HCT116 (cell line): ENCODE measurements at regions not wholly inside any gene's neighbourhood (a gene's known extent, or its start where the extent isn't known, plus 50 kb on each side); places are given as distances from the start of the nearest gene placed in this dataset.

Experiments
- ATAC-seq: fragments of 200-7000 bp; cut with Tn5 transposase; 2 replicates; pipeline ENCODE4 v1.9.1; 2020; ENCODE audit warnings: mild to moderate bottlenecking, moderate library complexity
- BruUV-seq: library from RNA; stranded (reverse); fragments of 400-500 nt; replicated peaks from 2 replicates; lab custom pipeline; 2021; lab: Mats Ljungman, UMichigan
- CTCF ChIA-PET: fragments of 300-600 bp; sonication (Branson Sonifier 250); formaldehyde crosslinking; loops from one replicate; lab custom pipeline; 2021; ENCODE audit warnings: antibody characterized with exemption; lab: Charles Lee
- POLR2A ChIA-PET: fragments of 300-600, 350-600 bp; sonication (Branson Sonifier 250); formaldehyde crosslinking; loops from one replicate; lab custom pipeline; 2021; ENCODE audit warnings: antibody characterized with exemption; lab: Charles Lee
- RAD21 ChIA-PET, 2 experiments: fragments of 300-600 bp; sonication (Branson Sonifier 250); formaldehyde crosslinking; loops; one replicate each; lab custom pipeline; 2023; ENCODE audit warnings: low total read pairs in 2 of 2; ENCODE audit not compliant: uncharacterized antibody in 2 of 2, unreplicated experiment in 2 of 2, low non-redundant PET in 1 of 2; lab: Charles Lee
- DNase-seq: peaks from one replicate; pipeline ENCODE4 v3.0.0-alpha.2; 2010; ENCODE audit warnings: low read depth, low spot score
- H2AFZ ChIP-seq: fragments of 200-600 bp; shearing (Covaris generic), sonication (generic); 2 replicates; pipeline ENCODE4 v1.6.1; 2017; ENCODE audit warnings: low read depth, mixed run types, mixed read lengths, antibody characterized with exemption, low read length; ENCODE audit not compliant: poor library complexity, severe bottlenecking
- H3K27ac ChIP-seq: 2 replicates; pipeline ENCODE4 v1.5.1; 2012; ENCODE audit warnings: low read depth, low read length
- H3K27me3 ChIP-seq: fragments of 200-600 bp; sonication (generic); 2 replicates; pipeline ENCODE4 v1.6.1; 2016; ENCODE audit warnings: mixed run types, low read length, mixed read lengths; ENCODE audit not compliant: insufficient read depth
- H3K36me3 ChIP-seq, 2 experiments: fragments of 200-500 bp in 1 of 2; fragments of 200-600 bp in 1 of 2; sonication (Bioruptor generic) in 1 of 2; sonication (generic) in 1 of 2; 2 replicates each; pipeline versions ENCODE4 v1.5.1 to v1.6.1; 2014 to 2016; ENCODE audit warnings: low read length in 2 of 2, inconsistent platforms in 1 of 2, mixed read lengths in 1 of 2, mixed run types in 1 of 2; ENCODE audit not compliant: insufficient read depth in 2 of 2, control insufficient read depth in 1 of 2
- H3K4me1 ChIP-seq, 2 experiments: fragments of 200-600 bp in 1 of 2; sonication (generic) in 1 of 2; 2 replicates each; pipeline versions ENCODE4 v1.5.1 to v1.6.1; 2012 to 2017; ENCODE audit warnings: low read length in 2 of 2, inconsistent platforms in 1 of 2, mild to moderate bottlenecking in 1 of 2, mixed read lengths in 1 of 2, mixed run types in 1 of 2, moderate library complexity in 1 of 2; ENCODE audit not compliant: insufficient read depth in 2 of 2, control insufficient read depth in 1 of 2
- H3K4me2 ChIP-seq: fragments of 200-600 bp; sonication (generic); 2 replicates; pipeline ENCODE4 v1.6.1; 2017; ENCODE audit warnings: mixed run types, low read length, mixed read lengths
- H3K4me3 ChIP-seq, 2 experiments: fragments of 200-600 bp in 1 of 2; sonication (generic) in 1 of 2; replicated peaks in 1 of 2; 2 replicates each; pipeline ENCODE4 v1.5.1; 2011 to 2016; ENCODE audit warnings: low read length in 2 of 2, control low read depth in 1 of 2, low read depth in 1 of 2, mild to moderate bottlenecking in 1 of 2, mixed read lengths in 1 of 2, mixed run types in 1 of 2
- H3K79me2 ChIP-seq: fragments of 200-600 bp; sonication (generic); 2 replicates; pipeline ENCODE4 v1.6.1; 2017; ENCODE audit warnings: mild to moderate bottlenecking, mixed run types, low read length, moderate library complexity, mixed read lengths; ENCODE audit not compliant: insufficient read depth
- H3K9ac ChIP-seq: fragments of 200-600 bp; sonication (generic); 2 replicates; pipeline ENCODE4 v1.6.1; 2016; ENCODE audit warnings: low read length, mixed read lengths
- H3K9me2 ChIP-seq: fragments of 200-600 bp; sonication (generic), shearing (Covaris generic); 2 replicates; pipeline ENCODE4 v1.6.1; 2017; ENCODE audit warnings: mixed run types, mild to moderate bottlenecking, moderate library complexity; ENCODE audit not compliant: insufficient read depth
- H3K9me3 ChIP-seq, 2 experiments: fragments of 200-500 bp in 1 of 2; fragments of 200-600 bp in 1 of 2; sonication (Bioruptor generic) in 1 of 2; sonication (generic) in 1 of 2; 2 replicates each; pipeline ENCODE4 v1.6.1; 2014 to 2017; ENCODE audit warnings: low read length in 2 of 2, mixed read lengths in 2 of 2, inconsistent platforms in 1 of 2, low read depth in 1 of 2, mild to moderate bottlenecking in 1 of 2, mixed run types in 1 of 2, moderate library complexity in 1 of 2; ENCODE audit not compliant: control insufficient read depth in 1 of 2, insufficient read depth in 1 of 2
- H4K20me1 ChIP-seq: fragments of 200-600 bp; sonication (generic), shearing (Covaris generic); 2 replicates; pipeline ENCODE4 v1.6.1; 2017; ENCODE audit warnings: mixed run types, mild to moderate bottlenecking, moderate library complexity; ENCODE audit not compliant: insufficient read depth
- CBX3 ChIP-seq: IDR thresholded peaks from 2 replicates; pipeline ENCODE4 v1.6.1; 2012; ENCODE audit warnings: low read depth
- CEBPB ChIP-seq: IDR thresholded peaks from 2 replicates; pipeline ENCODE4 v1.6.1; 2012; ENCODE audit warnings: low read depth
- EGR1 ChIP-seq: IDR thresholded peaks from 2 replicates; pipeline ENCODE4 v1.6.1; 2012; ENCODE audit warnings: low read depth
- ELF1 ChIP-seq: IDR thresholded peaks from 2 replicates; pipeline ENCODE4 v1.6.1; 2012; ENCODE audit warnings: low read depth, borderline replicate concordance
- EZH2phosphoT487 ChIP-seq: fragments of 200-600 bp; IDR thresholded peaks from 2 replicates; pipeline ENCODE4 v1.6.1; 2018; ENCODE audit warnings: antibody characterized with exemption, borderline replicate concordance
- FOSL1 ChIP-seq: IDR thresholded peaks from 2 replicates; pipeline ENCODE4 v1.6.1; 2012; ENCODE audit warnings: low read depth
- JUND ChIP-seq: IDR thresholded peaks from 2 replicates; pipeline ENCODE4 v1.6.1; 2012
- POLR2AphosphoS5 ChIP-seq: IDR thresholded peaks from 2 replicates; pipeline ENCODE4 v1.6.1; 2011; ENCODE audit warnings: mild to moderate bottlenecking, low read depth, low read length, moderate library complexity
- RAD21 ChIP-seq: IDR thresholded peaks from 2 replicates; pipeline ENCODE4 v1.6.1; 2012; ENCODE audit warnings: low read depth, mild to moderate bottlenecking
- SIN3A ChIP-seq: IDR thresholded peaks from 2 replicates; pipeline ENCODE4 v1.6.1; 2012; ENCODE audit warnings: low read depth
- SP1 ChIP-seq: IDR thresholded peaks from 2 replicates; pipeline ENCODE4 v1.6.1; 2012; ENCODE audit warnings: low read depth
- SRF ChIP-seq: IDR thresholded peaks from 2 replicates; pipeline ENCODE4 v1.6.1; 2012; ENCODE audit warnings: low read depth
- YY1 ChIP-seq: IDR thresholded peaks from 2 replicates; pipeline ENCODE4 v1.6.1; 2011; ENCODE audit warnings: low read length, low read depth, moderate library complexity, mild to moderate bottlenecking; ENCODE audit not compliant: insufficient replicate concordance; ENCODE audit errors: extremely low read depth
- ZFX ChIP-seq: fragments of 450-650 bp; IDR thresholded peaks from 2 replicates; pipeline ENCODE4 v1.6.1; 2017
- ZNF274 ChIP-seq: fragments of 200-500 bp; sonication (Bioruptor generic); IDR thresholded peaks from 2 replicates; pipeline ENCODE4 v1.6.1; 2014; ENCODE audit warnings: mild to moderate bottlenecking, low read depth, low read length, inconsistent platforms
- intact Hi-C: fragments of 100-400 bp; cut with micrococcal nuclease; formaldehyde crosslinking; loops from 2 replicates; pipeline ENCODE4 v1.10.0; 2022
- TF ChIP-seq, protein P1 (sequence below): IDR thresholded peaks from 2 replicates; pipeline ENCODE4 v1.6.1; 2012; ENCODE audit warnings: low read depth
- TF ChIP-seq, protein P2 (sequence below): IDR thresholded peaks from 2 replicates; pipeline ENCODE4 v1.6.1; 2011; ENCODE audit warnings: mild to moderate bottlenecking, low read length, moderate library complexity; ENCODE audit not compliant: insufficient replicate concordance; ENCODE audit errors: extremely low read depth
- TF ChIP-seq, protein P3 (sequence below): IDR thresholded peaks from 2 replicates; pipeline ENCODE4 v1.6.1; 2012
- TF ChIP-seq, protein P4 (sequence below): IDR thresholded peaks from 2 replicates; pipeline ENCODE4 v1.6.1; 2012

DNA sequence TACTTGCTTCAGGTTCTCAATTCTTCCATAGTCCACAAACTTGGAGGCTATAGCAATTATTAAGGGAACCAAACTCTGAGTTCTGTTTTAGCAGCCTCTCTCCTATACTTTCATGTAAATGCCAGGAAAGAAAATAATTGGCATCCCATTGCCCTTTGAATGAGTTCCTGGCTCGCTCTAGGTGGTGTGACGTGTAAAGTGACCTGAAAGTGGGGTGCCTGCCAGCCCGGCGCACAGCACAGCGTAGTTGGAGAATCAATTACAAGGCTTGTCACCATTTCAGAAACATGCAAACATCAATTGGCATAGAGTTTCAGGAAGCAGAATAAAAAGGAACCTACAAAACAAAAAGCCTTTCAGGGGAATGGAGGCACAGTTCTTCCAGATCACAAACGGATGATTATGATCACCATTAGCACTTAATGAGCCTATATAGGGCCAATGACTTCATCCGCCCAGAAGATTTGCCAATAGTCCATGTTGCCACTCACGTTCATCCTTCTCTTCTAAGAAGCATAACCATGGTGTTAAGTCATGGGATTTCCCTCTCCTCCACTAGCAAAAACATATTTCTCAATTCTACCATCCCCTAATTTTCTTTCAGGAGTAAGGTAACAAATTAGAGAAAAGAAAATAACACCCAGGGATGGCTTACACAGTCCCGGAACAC lies 354.6 kb upstream of the ADGRL2 start:
- ChIA-PET POLR2A (no interaction called here), CTCF (no interaction called here)
- no peaks in the 10 kb centered on the region for H4K20me1 ChIP-seq
- no peaks in the 10 kb centered on the region for H3K4me1 ChIP-seq
- TF ChIP-seq YY1, result no peak
- TF ChIP-seq SP1, result no peak
- no peak for TF ChIP-seq EGR1
- TF ChIP-seq, protein P1, sequence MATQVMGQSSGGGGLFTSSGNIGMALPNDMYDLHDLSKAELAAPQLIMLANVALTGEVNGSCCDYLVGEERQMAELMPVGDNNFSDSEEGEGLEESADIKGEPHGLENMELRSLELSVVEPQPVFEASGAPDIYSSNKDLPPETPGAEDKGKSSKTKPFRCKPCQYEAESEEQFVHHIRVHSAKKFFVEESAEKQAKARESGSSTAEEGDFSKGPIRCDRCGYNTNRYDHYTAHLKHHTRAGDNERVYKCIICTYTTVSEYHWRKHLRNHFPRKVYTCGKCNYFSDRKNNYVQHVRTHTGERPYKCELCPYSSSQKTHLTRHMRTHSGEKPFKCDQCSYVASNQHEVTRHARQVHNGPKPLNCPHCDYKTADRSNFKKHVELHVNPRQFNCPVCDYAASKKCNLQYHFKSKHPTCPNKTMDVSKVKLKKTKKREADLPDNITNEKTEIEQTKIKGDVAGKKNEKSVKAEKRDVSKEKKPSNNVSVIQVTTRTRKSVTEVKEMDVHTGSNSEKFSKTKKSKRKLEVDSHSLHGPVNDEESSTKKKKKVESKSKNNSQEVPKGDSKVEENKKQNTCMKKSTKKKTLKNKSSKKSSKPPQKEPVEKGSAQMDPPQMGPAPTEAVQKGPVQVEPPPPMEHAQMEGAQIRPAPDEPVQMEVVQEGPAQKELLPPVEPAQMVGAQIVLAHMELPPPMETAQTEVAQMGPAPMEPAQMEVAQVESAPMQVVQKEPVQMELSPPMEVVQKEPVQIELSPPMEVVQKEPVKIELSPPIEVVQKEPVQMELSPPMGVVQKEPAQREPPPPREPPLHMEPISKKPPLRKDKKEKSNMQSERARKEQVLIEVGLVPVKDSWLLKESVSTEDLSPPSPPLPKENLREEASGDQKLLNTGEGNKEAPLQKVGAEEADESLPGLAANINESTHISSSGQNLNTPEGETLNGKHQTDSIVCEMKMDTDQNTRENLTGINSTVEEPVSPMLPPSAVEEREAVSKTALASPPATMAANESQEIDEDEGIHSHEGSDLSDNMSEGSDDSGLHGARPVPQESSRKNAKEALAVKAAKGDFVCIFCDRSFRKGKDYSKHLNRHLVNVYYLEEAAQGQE, result no peak
- no peak for TF ChIP-seq RAD21
- TF ChIP-seq FOSL1, result no peak
- TF ChIP-seq ZFX, result no peak
- no peak for TF ChIP-seq ZNF274
- no peak for TF ChIP-seq CBX3
- TF ChIP-seq, protein P2, sequence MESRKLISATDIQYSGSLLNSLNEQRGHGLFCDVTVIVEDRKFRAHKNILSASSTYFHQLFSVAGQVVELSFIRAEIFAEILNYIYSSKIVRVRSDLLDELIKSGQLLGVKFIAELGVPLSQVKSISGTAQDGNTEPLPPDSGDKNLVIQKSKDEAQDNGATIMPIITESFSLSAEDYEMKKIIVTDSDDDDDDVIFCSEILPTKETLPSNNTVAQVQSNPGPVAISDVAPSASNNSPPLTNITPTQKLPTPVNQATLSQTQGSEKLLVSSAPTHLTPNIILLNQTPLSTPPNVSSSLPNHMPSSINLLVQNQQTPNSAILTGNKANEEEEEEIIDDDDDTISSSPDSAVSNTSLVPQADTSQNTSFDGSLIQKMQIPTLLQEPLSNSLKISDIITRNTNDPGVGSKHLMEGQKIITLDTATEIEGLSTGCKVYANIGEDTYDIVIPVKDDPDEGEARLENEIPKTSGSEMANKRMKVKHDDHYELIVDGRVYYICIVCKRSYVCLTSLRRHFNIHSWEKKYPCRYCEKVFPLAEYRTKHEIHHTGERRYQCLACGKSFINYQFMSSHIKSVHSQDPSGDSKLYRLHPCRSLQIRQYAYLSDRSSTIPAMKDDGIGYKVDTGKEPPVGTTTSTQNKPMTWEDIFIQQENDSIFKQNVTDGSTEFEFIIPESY, result no peak
- no peak for TF ChIP-seq POLR2AphosphoS5
- TF ChIP-seq EZH2phosphoT487, result no peak
- TF ChIP-seq, protein P3, sequence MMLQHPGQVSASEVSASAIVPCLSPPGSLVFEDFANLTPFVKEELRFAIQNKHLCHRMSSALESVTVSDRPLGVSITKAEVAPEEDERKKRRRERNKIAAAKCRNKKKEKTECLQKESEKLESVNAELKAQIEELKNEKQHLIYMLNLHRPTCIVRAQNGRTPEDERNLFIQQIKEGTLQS, result no peak
- TF ChIP-seq CEBPB, result no peak
- no peak for TF ChIP-seq SRF
- TF ChIP-seq JUND, result no peak
- no peak for TF ChIP-seq SIN3A
- no peak for TF ChIP-seq ELF1
- TF ChIP-seq, protein P4, sequence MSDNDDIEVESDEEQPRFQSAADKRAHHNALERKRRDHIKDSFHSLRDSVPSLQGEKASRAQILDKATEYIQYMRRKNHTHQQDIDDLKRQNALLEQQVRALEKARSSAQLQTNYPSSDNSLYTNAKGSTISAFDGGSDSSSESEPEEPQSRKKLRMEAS, result no peak
- TF ChIP-seq, all 23 proteins: peak for 0
- Histone ChIP-seq H3K36me3 (no peaks in the 10 kb centered on the region), H3K4me2 (no peak overlapping the region), H3K9me3 (no peaks in the 10 kb centered on the region), H3K79me2 (no peaks in the 10 kb centered on the region), H2AFZ (no peak overlapping the region), H3K27ac (no peak overlapping the region), H3K9ac (no peak overlapping the region), H3K9me2 (no peaks in the 10 kb centered on the region), H3K4me3 (no peak overlapping the region), H3K27me3 (no peaks in the 10 kb centered on the region)
- RAD21 ChIA-PET, result no interaction called here
- intact Hi-C loops, result no loop called here
- ATAC-seq (no peak), DNase-seq (no peak)
- BruUV-seq, result no TSS peak
